A673 (cell line): ENCODE measurements at regions not wholly inside any gene's neighbourhood (a gene's known extent, or its start where the extent isn't known, plus 50 kb on each side); places are given as distances from the start of the nearest gene placed in this dataset.

Experiments
- EZH2 ChIP-seq: fragments of 200-600 bp; sonication (generic); IDR thresholded peaks from 2 replicates; pipeline ENCODE4 v1.6.1; 2017; ENCODE audit warnings: borderline replicate concordance, low read depth, mild to moderate bottlenecking, mixed read lengths, antibody characterized with exemption, low read length; ENCODE audit not compliant: poor library complexity, severe bottlenecking
- TF ChIP-seq, protein P1 (sequence below): fragments of 300-800, 200-600 bp; sonication (generic); conservative IDR thresholded peaks from 2 replicates; pipeline ENCODE4 v1.5.1; 2017; ENCODE audit warnings: low read depth, mild to moderate bottlenecking, antibody characterized with exemption, low read length, moderate library complexity, mixed read lengths

DNA sequence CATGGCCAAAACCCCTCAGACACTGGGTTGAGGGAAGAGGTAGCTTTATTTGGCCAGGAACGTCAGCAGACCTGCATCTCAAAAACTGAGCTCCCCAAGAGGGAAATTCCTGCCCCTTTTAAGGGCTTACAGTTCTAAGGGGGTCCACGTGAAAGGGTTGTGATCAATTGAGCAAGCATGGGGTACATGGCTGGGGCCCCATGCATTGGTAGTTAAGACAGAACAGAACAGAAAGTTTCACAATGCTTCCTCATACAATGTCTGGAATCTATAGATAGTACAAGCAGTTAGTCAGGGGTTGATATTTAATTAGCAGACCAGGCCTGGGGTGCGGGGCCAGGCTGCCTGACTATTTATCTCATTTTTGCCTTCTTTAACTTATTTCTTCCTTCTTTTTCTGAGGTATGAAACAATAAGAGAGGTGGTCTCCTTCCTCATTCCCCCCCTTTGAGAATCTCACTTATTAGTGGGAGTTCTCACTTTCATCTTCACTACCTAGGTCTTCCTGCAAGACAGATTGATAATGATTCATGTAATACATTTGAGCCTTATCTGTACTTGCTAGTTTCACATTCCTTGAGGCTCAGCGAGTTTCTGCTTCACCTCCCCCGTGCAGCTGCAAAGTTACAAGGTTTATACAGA is 84.8 kb downstream of the SLC25A15 start:
- TF ChIP-seq EZH2 = no peak
- TF ChIP-seq, protein P1, sequence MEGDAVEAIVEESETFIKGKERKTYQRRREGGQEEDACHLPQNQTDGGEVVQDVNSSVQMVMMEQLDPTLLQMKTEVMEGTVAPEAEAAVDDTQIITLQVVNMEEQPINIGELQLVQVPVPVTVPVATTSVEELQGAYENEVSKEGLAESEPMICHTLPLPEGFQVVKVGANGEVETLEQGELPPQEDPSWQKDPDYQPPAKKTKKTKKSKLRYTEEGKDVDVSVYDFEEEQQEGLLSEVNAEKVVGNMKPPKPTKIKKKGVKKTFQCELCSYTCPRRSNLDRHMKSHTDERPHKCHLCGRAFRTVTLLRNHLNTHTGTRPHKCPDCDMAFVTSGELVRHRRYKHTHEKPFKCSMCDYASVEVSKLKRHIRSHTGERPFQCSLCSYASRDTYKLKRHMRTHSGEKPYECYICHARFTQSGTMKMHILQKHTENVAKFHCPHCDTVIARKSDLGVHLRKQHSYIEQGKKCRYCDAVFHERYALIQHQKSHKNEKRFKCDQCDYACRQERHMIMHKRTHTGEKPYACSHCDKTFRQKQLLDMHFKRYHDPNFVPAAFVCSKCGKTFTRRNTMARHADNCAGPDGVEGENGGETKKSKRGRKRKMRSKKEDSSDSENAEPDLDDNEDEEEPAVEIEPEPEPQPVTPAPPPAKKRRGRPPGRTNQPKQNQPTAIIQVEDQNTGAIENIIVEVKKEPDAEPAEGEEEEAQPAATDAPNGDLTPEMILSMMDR = no peak
